Heart left ventricle (tissue), 16 donors: ENCODE measurements at regions not wholly inside any gene's neighbourhood (a gene's known extent, or its start where the extent isn't known, plus 50 kb on each side); places are given as distances from the start of the nearest gene placed in this dataset.

Experiments used
- ATAC-seq, 4 donors: fragments of 200-7000 bp; cut with Tn5 transposase; one replicate each; pipeline ENCODE4 v1.9.1; 2020 to 2022; ENCODE audit warnings: moderate library complexity in 4 of 4, mild to moderate bottlenecking in 3 of 4, moderate number of reproducible peaks in 1 of 4
- DNase-seq, 5 donors: peaks; one replicate each; pipeline ENCODE4 v3.0.0-alpha.2; 2020
- H3K27ac ChIP-seq, 12 donors: fragments of 200-600 bp; sonication (generic) in 4 of 12; one replicate each; pipeline versions ENCODE4 v1.5.0 to v1.8.0; 2016 to 2022; ENCODE audit warnings: mild to moderate bottlenecking in 2 of 12
- H3K27me3 ChIP-seq, 9 donors: fragments of 200-600 bp; sonication (generic) in 2 of 9; one replicate each; pipeline versions ENCODE4 v1.5.1 to v1.8.0; 2016 to 2022; ENCODE audit warnings: mild to moderate bottlenecking in 3 of 9
- H3K36me3 ChIP-seq, 9 donors: fragments of 200-600 bp; sonication (generic) in 2 of 9; one replicate each; pipeline versions ENCODE4 v1.5.0 to v1.8.0; 2018 to 2022; ENCODE audit warnings: mild to moderate bottlenecking in 2 of 9
- H3K4me1 ChIP-seq, 12 donors: fragments of 200-600 bp; sonication (generic) in 4 of 12; one replicate each; pipeline versions ENCODE4 v1.5.0 to v1.8.0; 2016 to 2022; ENCODE audit warnings: mild to moderate bottlenecking in 3 of 12
- H3K4me3 ChIP-seq, 12 donors: fragments of 200-600 bp; sonication (generic) in 4 of 12; one replicate each; pipeline versions ENCODE4 v1.5.0 to v1.8.0; 2017 to 2022; ENCODE audit warnings: mild to moderate bottlenecking in 9 of 12, moderate library complexity in 4 of 12
- H3K9me3 ChIP-seq, 12 donors: fragments of 200-600 bp; sonication (generic) in 4 of 12; one replicate each; pipeline versions ENCODE4 v1.5.0 to v1.8.0; 2016 to 2022; ENCODE audit warnings: mild to moderate bottlenecking in 1 of 12
- CTCF ChIP-seq, 12 donors: fragments of 200-600 bp; sonication (generic) in 4 of 12; IDR thresholded peaks; one replicate each; pipeline versions ENCODE4 v1.5.0 to v1.8.0; 2018 to 2022; ENCODE audit warnings: antibody characterized with exemption in 12 of 12, mild to moderate bottlenecking in 5 of 12
- POLR2A ChIP-seq, 2 donors: fragments of 450-650 bp; IDR thresholded peaks; one replicate each; pipeline ENCODE4 v1.6.1; 2017; ENCODE audit warnings: antibody characterized with exemption in 2 of 2, mild to moderate bottlenecking in 2 of 2, moderate library complexity in 2 of 2
- WGBS, 4 donors: extraction: QIAGEN DNeasy Blood & Tissue Kit in 2 of 4; methylation state at CpG; one replicate each; pipeline versions ENCODE4 v1.1.5 to v1.1.7; 2013 to 2018; 5-methylcytosine and 5-hydroxymethylcytosine counted together
- intact Hi-C, 10 donors: fragments of 100-400 bp; cut with DNase I; formaldehyde crosslinking; loops; one replicate each; pipeline versions ENCODE4 v1.11.1 to v1.14.2; 2022
- donor health status: ischemic (EF 13 %, LVEDD 7.1; RV severe dilation, severe dysfunction).
- donor health status: healthy with polysubstance abuse.
- donor health status: DM: no; HTN: yes; CAD: no.
- donor health status: DM: no; HTN: no; CAD: no.
- donor health status: ischemic (EF 25% LVEDD 6.9; RV normal size, moderate dysfunction).
- donor health status: ischemic (EF 25% LVEDD 5.7; RV mildly dilated, moderate dysfunction).
- donor health status: healthy.
- donor health status: DM: yes; HTN: yes; CAD: no.
- donor health status: ischemic (EF 35%, LVEDD 5.7; RV mildly dilated, moderate dysfunction).
- donor health status: nonischemic (EF 11% LVEDD 7.7; RV severe dilation, severe dysfunction).
- donor health status: DM: yes; HTN: yes; CAD: no.
- donor health status: PGD.
- donor health status: ischemic (EF 29% LVEDD 5.4; RV normal size, mild dysfunction).
- donor health status: nonischemic (EF 23%, LVEDD 6.1; RV moderate dilation, normal function).

GRCh38 chr12:87930033-87930432 is 99.2 kb downstream of the C12orf50 start:
- Histone ChIP-seq H3K9me3 (no peaks in the 10 kb centered on the region), H3K4me3 (no peak overlapping the region), H3K27ac (no peak overlapping the region), H3K27me3 (no peaks in the 10 kb centered on the region), H3K36me3 (no peaks in the 10 kb centered on the region), H3K4me1 (no peaks in the 10 kb centered on the region)
- intact Hi-C loops = no loop called here
- no peak for DNase-seq
- no peak for ATAC-seq
- 81 to 86% (median 84%) methylated on average over 2 of the region's 2 CpGs for WGBS, 4 donors
- TF ChIP-seq CTCF (IDR thresholded peaks at IDR 0.05) (no peak), POLR2A (IDR thresholded peaks at IDR 0.05) (no peak)

- ATAC-seq (no peak), DNase-seq (no peak)
- Histone ChIP-seq H3K36me3 (no peaks in the 10 kb centered on the region), H3K9me3 (no peaks in the 10 kb centered on the region), H3K27me3 (no peaks in the 10 kb centered on the region), H3K4me1 (no peaks in the 10 kb centered on the region), H3K4me3 (no peak overlapping the region), H3K27ac (no peak overlapping the region)
- TF ChIP-seq CTCF (IDR thresholded peaks at IDR 0.05) (no peak), POLR2A (IDR thresholded peaks at IDR 0.05) (no peak)
- 72 to 86% (median 79%) methylated on average over 2 of the region's 2 CpGs for WGBS, 4 donors
- intact Hi-C loops = no loop called here
These were observed 99.9 kb downstream of the C12orf50 start for GRCh38 chr12:87929346-87929745.

- no peak for TF ChIP-seq CTCF (IDR thresholded peaks at IDR 0.05)
- TF ChIP-seq POLR2A (IDR thresholded peaks at IDR 0.05) = no peak
- no peaks in the 10 kb centered on the region for H3K36me3 ChIP-seq
- no peaks in the 10 kb centered on the region for H3K4me1 ChIP-seq
- H3K9me3 ChIP-seq = no peaks in the 10 kb centered on the region
- no peak for DNase-seq
- 38 to 56% (median 46%) methylated on average over 1 of the region's 1 CpG for WGBS, 4 donors
- no peak for ATAC-seq
- intact Hi-C loops = no loop called here
- H3K4me3 ChIP-seq = no peak overlapping the region
- no peak overlapping the region for H3K27ac ChIP-seq
- H3K27me3 ChIP-seq = no peaks in the 10 kb centered on the region
These were observed 101.2 kb downstream of the C12orf50 start for GRCh38 chr12:87928031-87928430.

- no peaks in the 10 kb centered on the region for H3K9me3 ChIP-seq
- 73 to 87% (median 77%) methylated on average over 2 of the region's 2 CpGs for WGBS, 4 donors
- TF ChIP-seq CTCF (IDR thresholded peaks at IDR 0.05) = no peak
- TF ChIP-seq POLR2A (IDR thresholded peaks at IDR 0.05) = no peak
- no peak overlapping the region for H3K27ac ChIP-seq
- no peak for DNase-seq
- ATAC-seq = no peak
- H3K36me3 ChIP-seq = no peaks in the 10 kb centered on the region
- no peaks in the 10 kb centered on the region for H3K27me3 ChIP-seq
- intact Hi-C loops = no loop called here
- no peak overlapping the region for H3K4me3 ChIP-seq
- H3K4me1 ChIP-seq = no peaks in the 10 kb centered on the region
These were observed 104.2 kb downstream of the C12orf50 start for GRCh38 chr12:87925021-87925420.
